ENCODE measurements at regions not wholly inside any gene's neighbourhood (a gene's known extent, or its start where the extent isn't known, plus 50 kb on each side); places are given as distances from the start of the nearest gene placed in this dataset.

DNA sequence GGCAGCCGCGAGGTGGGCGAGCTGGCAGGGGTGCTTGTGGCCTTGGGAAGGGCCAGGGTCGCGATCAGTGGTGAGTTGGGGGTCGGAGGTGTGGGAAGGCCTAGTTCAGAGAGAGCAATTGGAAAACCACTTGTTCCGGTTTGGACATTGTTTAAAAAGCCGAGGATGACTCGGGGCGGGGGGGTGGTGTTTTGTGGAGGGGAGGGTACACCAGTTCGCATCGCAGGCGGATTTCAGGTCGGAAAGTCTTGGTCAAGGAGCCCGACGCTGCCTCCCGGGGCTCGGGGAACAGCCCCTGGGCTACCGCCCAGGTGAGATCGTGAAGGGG, 66.4 kb downstream of the KPNA2 start:
- H3K9me3 ChIP-seq, result no peaks in the 10 kb centered on the region
- H3K27ac ChIP-seq, result peak overlapping the region; percentile 72 to 87 (median 73)
- peaks cover 0 to 4% (median 0%) of the 10 kb centered on the region in 4 donors for H3K4me1 ChIP-seq
- 0% methylated on average over 7 of the region's 20 CpGs for WGBS (ENCODE audit: insufficient coverage, low coverage, low lambda C conversion rate, missing lambda C conversion rate)
- no peaks in the 10 kb centered on the region for H3K36me3 ChIP-seq
- H3K4me3 ChIP-seq, result peak overlapping the region; percentile 75 to 85 (median 76)
- ATAC-seq (peak in 1 of 4 donors; percentile 0), DNase-seq (no peak)
- H3K27me3 ChIP-seq, result no peaks in the 10 kb centered on the region
- no peak for TF ChIP-seq POLR2A (IDR thresholded peaks at IDR 0.05)
- TF ChIP-seq, protein P1, sequence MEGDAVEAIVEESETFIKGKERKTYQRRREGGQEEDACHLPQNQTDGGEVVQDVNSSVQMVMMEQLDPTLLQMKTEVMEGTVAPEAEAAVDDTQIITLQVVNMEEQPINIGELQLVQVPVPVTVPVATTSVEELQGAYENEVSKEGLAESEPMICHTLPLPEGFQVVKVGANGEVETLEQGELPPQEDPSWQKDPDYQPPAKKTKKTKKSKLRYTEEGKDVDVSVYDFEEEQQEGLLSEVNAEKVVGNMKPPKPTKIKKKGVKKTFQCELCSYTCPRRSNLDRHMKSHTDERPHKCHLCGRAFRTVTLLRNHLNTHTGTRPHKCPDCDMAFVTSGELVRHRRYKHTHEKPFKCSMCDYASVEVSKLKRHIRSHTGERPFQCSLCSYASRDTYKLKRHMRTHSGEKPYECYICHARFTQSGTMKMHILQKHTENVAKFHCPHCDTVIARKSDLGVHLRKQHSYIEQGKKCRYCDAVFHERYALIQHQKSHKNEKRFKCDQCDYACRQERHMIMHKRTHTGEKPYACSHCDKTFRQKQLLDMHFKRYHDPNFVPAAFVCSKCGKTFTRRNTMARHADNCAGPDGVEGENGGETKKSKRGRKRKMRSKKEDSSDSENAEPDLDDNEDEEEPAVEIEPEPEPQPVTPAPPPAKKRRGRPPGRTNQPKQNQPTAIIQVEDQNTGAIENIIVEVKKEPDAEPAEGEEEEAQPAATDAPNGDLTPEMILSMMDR (IDR thresholded peaks at IDR 0.05), result no peak
- intact Hi-C loops (cut with DNase I), result no loop called here

DNA sequence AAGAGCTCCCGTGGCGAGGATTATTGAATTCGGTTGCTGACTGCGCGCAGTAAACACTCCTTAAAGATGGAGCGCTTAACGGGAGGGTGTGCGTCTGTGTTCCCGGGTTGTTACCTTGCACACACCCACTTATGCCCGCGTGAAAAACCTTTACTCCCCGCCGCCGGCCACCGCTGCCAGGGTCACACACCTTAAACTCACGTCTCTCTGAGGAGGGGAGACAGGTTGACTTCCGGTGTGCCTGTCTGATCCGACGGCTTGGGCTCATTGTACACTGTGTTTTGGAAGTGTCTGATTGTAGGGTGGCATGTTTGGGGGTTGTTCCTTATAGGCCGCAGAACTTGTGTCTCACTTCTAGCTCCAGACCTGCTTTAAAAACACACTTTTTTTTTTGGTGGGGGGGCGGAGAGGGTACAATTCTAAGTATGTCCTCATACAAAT, 66.8 kb downstream of the KPNA2 start:
- Histone ChIP-seq H3K27me3 (no peaks in the 10 kb centered on the region), H3K36me3 (no peaks in the 10 kb centered on the region), H3K4me3 (peak overlapping the region; percentile 75 to 85 (median 76)), H3K9me3 (no peaks in the 10 kb centered on the region), H3K27ac (peak overlapping the region in 1 of 3 donors; percentile 73), H3K4me1 (peaks cover 0 to 4% (median 0%) of the 10 kb centered on the region in 4 donors)
- intact Hi-C loops (cut with DNase I), result no loop called here
- WGBS (ENCODE audit: insufficient coverage, low coverage, low lambda C conversion rate, missing lambda C conversion rate), result 1% methylated on average over 9 of the region's 21 CpGs
- TF ChIP-seq, protein P1 (IDR thresholded peaks at IDR 0.05), result no peak
- no peak for TF ChIP-seq POLR2A (IDR thresholded peaks at IDR 0.05)
- peak in 2 of 3 donors; percentile 39 to 55 for DNase-seq
- peak; percentile 8 to 30 (median 18) for ATAC-seq

DNA sequence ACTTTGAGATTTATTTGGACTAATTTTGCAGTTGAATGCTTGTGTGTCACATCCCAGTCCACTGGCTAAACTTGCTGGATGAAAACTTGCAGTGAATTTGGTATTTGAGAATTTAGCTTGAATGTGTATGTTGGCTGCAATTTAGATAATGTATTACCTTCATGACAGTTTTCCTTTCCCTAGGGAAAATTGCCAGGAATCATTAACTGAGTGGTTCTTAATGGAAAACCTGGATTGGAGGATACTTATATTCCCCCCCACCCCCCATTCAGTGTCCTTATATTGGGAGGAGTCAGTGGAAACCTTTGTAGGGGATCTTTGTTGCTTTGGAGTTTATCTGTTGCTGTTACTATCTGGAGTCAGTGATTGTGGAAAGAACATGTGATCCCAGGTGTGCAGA, 67.6 kb downstream of the KPNA2 start:
- TF ChIP-seq, protein P1 (IDR thresholded peaks at IDR 0.05), result no peak
- TF ChIP-seq POLR2A (IDR thresholded peaks at IDR 0.05), result no peak
- DNase-seq (no peak), ATAC-seq (no peak)
- Histone ChIP-seq H3K27ac (no peak overlapping the region), H3K4me3 (no peak overlapping the region), H3K36me3 (no peaks in the 10 kb centered on the region), H3K4me1 (peaks cover 0 to 4% (median 0%) of the 10 kb centered on the region in 4 donors), H3K27me3 (no peaks in the 10 kb centered on the region), H3K9me3 (no peaks in the 10 kb centered on the region)
- intact Hi-C loops (cut with DNase I), result no loop called here

DNA sequence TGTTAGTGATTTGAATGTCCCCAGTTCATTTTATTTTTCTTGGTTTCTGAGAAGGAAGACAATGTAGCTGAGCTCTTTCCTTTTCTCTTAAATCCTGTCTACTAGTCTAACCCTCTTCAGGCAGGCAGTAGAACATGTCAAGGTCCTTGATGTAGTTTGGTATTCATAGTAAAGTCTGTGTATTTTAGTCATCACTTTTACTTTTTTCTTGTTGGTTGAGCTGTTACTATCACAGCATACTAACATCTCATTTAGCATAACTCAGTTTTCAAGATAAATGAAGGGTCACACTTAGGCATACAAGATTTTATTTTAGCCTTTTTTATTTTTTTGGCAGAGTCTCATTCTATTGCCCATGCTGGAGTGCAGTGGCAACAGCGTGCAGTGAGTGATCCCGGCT, 70.5 kb downstream of the KPNA2 start:
- Histone ChIP-seq H3K27me3 (no peaks in the 10 kb centered on the region), H3K9me3 (no peaks in the 10 kb centered on the region), H3K4me3 (no peak overlapping the region), H3K36me3 (no peaks in the 10 kb centered on the region), H3K27ac (no peak overlapping the region), H3K4me1 (peaks cover 0 to 4% (median 0%) of the 10 kb centered on the region in 4 donors)
- ATAC-seq (no peak), DNase-seq (no peak)
- WGBS (ENCODE audit: insufficient coverage, low coverage, low lambda C conversion rate, missing lambda C conversion rate), result no CpG with 5 or more reads among the region's 2 CpGs
- TF ChIP-seq, protein P1 (IDR thresholded peaks at IDR 0.05), result no peak
- no peak for TF ChIP-seq POLR2A (IDR thresholded peaks at IDR 0.05)
- intact Hi-C loops (cut with DNase I), result no loop called here

DNA sequence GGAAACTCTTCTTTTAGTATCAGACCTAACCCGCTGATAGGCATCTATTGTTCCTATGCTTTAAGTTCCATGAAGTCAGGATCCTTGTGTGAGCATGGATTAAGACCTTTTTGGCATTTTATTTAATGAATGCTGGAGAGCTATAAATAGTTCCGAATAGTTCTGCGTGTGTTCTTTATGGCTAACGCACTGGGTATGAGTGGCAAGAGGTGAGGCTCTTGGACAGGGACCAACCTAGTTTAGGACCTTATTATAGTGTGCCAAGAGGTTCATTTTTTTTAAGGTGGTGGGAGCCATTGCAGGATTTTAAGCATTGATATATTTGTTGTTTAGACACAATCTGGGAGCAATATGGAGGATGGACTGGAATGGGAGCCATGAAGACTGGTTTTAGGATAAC, 71.8 kb downstream of the KPNA2 start:
- DNase-seq (no peak), ATAC-seq (no peak)
- 95% methylated on average over 4 of the region's 4 CpGs for WGBS (ENCODE audit: insufficient coverage, low coverage, low lambda C conversion rate, missing lambda C conversion rate)
- Histone ChIP-seq H3K9me3 (no peaks in the 10 kb centered on the region), H3K27me3 (no peaks in the 10 kb centered on the region), H3K4me3 (no peak overlapping the region), H3K4me1 (peaks cover 0 to 4% (median 0%) of the 10 kb centered on the region in 4 donors), H3K27ac (no peak overlapping the region), H3K36me3 (no peaks in the 10 kb centered on the region)
- TF ChIP-seq, protein P1 (IDR thresholded peaks at IDR 0.05), result no peak
- no peak for TF ChIP-seq POLR2A (IDR thresholded peaks at IDR 0.05)
- intact Hi-C loops (cut with DNase I), result no loop called here
